ENCODE measurements at regions not wholly inside any gene's neighbourhood (a gene's known extent, or its start where the extent isn't known, plus 50 kb on each side); places are given as distances from the start of the nearest gene placed in this dataset.
A peak's percentile ranks its signal among the peaks of the same experiment; 100 is the strongest.

- Histone ChIP-seq H3K4me1 (ENCODE audit: control insufficient read depth, insufficient read depth, low read length, poor library complexity, severe bottlenecking) (peaks cover 24% of the 10 kb centered on the region), H3K27me3 (replicated peaks; ENCODE audit: control insufficient read depth, insufficient read depth, low read length, poor library complexity, severe bottlenecking) (no peaks in the 10 kb centered on the region), H3K27ac (ENCODE audit: insufficient read depth, low read length, poor library complexity, severe bottlenecking) (peak overlapping the region; percentile 53), H3K36me3 (ENCODE audit: control insufficient read depth, insufficient read depth, low read length) (peaks cover 4% of the 10 kb centered on the region), H3K4me3 (ENCODE audit: insufficient read depth, low read depth, low read length, poor library complexity, severe bottlenecking) (peak overlapping the region; percentile 47), H3K9me3 (ENCODE audit: control insufficient read depth, low read length) (no peaks in the 10 kb centered on the region)
- no peak for DNase-seq
These were observed 50.0 kb upstream of the BOLA1 start for GRCh38 chr1:149849111-149849946.
